ENCODE measurements at regions not wholly inside any gene's neighbourhood (a gene's known extent, or its start where the extent isn't known, plus 50 kb on each side); places are given as distances from the start of the nearest gene placed in this dataset.

- TF ChIP-seq YY1 (IDR thresholded peaks at IDR 0.05; ENCODE audit: low read depth, low read length), result no peak
- TF ChIP-seq EZH2 (IDR thresholded peaks at IDR 0.05; ENCODE audit: low read depth, low read length, severe bottlenecking), result no peak
- TF ChIP-seq CEBPB (IDR thresholded peaks at IDR 0.05; ENCODE audit: low read depth, low read length), result no peak
- TF ChIP-seq, protein P1, sequence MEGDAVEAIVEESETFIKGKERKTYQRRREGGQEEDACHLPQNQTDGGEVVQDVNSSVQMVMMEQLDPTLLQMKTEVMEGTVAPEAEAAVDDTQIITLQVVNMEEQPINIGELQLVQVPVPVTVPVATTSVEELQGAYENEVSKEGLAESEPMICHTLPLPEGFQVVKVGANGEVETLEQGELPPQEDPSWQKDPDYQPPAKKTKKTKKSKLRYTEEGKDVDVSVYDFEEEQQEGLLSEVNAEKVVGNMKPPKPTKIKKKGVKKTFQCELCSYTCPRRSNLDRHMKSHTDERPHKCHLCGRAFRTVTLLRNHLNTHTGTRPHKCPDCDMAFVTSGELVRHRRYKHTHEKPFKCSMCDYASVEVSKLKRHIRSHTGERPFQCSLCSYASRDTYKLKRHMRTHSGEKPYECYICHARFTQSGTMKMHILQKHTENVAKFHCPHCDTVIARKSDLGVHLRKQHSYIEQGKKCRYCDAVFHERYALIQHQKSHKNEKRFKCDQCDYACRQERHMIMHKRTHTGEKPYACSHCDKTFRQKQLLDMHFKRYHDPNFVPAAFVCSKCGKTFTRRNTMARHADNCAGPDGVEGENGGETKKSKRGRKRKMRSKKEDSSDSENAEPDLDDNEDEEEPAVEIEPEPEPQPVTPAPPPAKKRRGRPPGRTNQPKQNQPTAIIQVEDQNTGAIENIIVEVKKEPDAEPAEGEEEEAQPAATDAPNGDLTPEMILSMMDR (IDR thresholded peaks at IDR 0.05; ENCODE audit: control extremely low read depth in 1 of 3, insufficient read depth in 1 of 3, low read depth in 1 of 3, low read length in 3 of 3), result no peak
- no peak for TF ChIP-seq MAFK (IDR thresholded peaks at IDR 0.05; ENCODE audit: low read depth, low read length)
- TF ChIP-seq, protein P2, sequence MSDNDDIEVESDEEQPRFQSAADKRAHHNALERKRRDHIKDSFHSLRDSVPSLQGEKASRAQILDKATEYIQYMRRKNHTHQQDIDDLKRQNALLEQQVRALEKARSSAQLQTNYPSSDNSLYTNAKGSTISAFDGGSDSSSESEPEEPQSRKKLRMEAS (IDR thresholded peaks at IDR 0.05), result no peak
- no peak for TF ChIP-seq POLR2A (IDR thresholded peaks at IDR 0.05; ENCODE audit: control extremely low read depth in 1 of 2, low read depth in 2 of 2, low read length in 2 of 2)
These were observed 171.1 kb upstream of the PITX2 start for GRCh38 chr4:110793890-110794554.
